Breast epithelium (tissue), 4 donors: ENCODE measurements at regions not wholly inside any gene's neighbourhood (a gene's known extent, or its start where the extent isn't known, plus 50 kb on each side); places are given as distances from the start of the nearest gene placed in this dataset.

Experiments
- DNase-seq, 2 donors: peaks; one replicate each; pipeline ENCODE4 v3.0.0-alpha.2; 2019; ENCODE audit warnings: low spot score in 2 of 2
- H3K27ac ChIP-seq, 2 donors: fragments of 200-600 bp; sonication (generic) in 1 of 2; one replicate each; pipeline ENCODE4 v1.5.1; 2016 to 2019; ENCODE audit warnings: mild to moderate bottlenecking in 1 of 2
- H3K27me3 ChIP-seq, 2 donors: fragments of 200-600 bp; sonication (generic) in 1 of 2; one replicate each; pipeline versions ENCODE4 v1.5.1 to v1.6.0; 2017 to 2019; ENCODE audit warnings: control low read depth in 1 of 2, mild to moderate bottlenecking in 1 of 2
- H3K36me3 ChIP-seq: fragments of 200-600 bp; one replicate; pipeline ENCODE4 v1.5.1; 2019
- H3K4me1 ChIP-seq, 2 donors: fragments of 200-600 bp; sonication (generic); one replicate each; pipeline ENCODE4 v1.5.1; 2016 to 2019; ENCODE audit warnings: control low read depth in 1 of 2
- H3K4me3 ChIP-seq, 3 donors: fragments of 200-600 bp; sonication (generic); 1 replicate in 2 of 3; 2 replicates in 1 of 3; pipeline ENCODE4 v1.5.1; 2016 to 2019; ENCODE audit warnings: mild to moderate bottlenecking in 3 of 3, moderate library complexity in 2 of 3
- H3K9me3 ChIP-seq, 2 donors: fragments of 200-600 bp; sonication (generic) in 1 of 2; one replicate each; pipeline ENCODE4 v1.5.1; 2016 to 2019; ENCODE audit warnings: control low read depth in 1 of 2
- POLR2A ChIP-seq: fragments of 450-650 bp; IDR thresholded peaks from one replicate; pipeline ENCODE4 v1.6.1; 2016; ENCODE audit warnings: antibody characterized with exemption, mild to moderate bottlenecking, moderate library complexity
- POLR2AphosphoS5 ChIP-seq, 3 donors: sonication (generic); formaldehyde crosslinking; IDR thresholded peaks; one replicate each; pipeline ENCODE4 v1.6.1; 2017; ENCODE audit warnings: antibody characterized with exemption in 3 of 3
- intact Hi-C: fragments of 100-400 bp; cut with DNase I; formaldehyde crosslinking; loops from one replicate; pipeline ENCODE4 v1.15.1; 2023; ENCODE audit warnings: low total_unique reads
- TF ChIP-seq, protein P1 (sequence below), 3 donors: fragments of 450-650 bp; IDR thresholded peaks; one replicate each; pipeline ENCODE4 v1.5.1; 2016 to 2017; ENCODE audit warnings: antibody characterized with exemption in 3 of 3, mild to moderate bottlenecking in 3 of 3, moderate library complexity in 3 of 3

DNA sequence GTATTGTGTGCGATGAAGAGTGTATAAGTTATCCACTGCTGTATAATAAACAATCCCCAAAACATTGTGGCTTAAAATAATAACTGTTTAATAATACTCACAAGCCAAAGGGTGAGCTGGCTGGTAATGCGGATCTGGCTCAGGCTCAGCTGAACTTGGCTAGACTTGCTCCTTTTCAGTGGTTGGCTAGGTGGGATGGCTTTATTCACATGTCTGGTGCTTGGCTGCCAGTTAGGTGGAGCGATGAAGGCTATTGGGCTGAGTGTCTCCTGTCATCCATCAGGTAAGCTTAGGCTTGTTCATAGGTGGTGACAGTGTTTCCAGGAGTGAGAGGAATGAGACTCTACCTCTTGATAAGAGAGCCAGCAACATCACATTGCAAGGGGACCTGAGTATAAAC lies 135.0 kb upstream of the ASCC3 start:
- no peak for DNase-seq
- TF ChIP-seq POLR2A (no peak), POLR2AphosphoS5 (IDR thresholded peaks at IDR 0.05) (no peak)
- TF ChIP-seq, protein P1, sequence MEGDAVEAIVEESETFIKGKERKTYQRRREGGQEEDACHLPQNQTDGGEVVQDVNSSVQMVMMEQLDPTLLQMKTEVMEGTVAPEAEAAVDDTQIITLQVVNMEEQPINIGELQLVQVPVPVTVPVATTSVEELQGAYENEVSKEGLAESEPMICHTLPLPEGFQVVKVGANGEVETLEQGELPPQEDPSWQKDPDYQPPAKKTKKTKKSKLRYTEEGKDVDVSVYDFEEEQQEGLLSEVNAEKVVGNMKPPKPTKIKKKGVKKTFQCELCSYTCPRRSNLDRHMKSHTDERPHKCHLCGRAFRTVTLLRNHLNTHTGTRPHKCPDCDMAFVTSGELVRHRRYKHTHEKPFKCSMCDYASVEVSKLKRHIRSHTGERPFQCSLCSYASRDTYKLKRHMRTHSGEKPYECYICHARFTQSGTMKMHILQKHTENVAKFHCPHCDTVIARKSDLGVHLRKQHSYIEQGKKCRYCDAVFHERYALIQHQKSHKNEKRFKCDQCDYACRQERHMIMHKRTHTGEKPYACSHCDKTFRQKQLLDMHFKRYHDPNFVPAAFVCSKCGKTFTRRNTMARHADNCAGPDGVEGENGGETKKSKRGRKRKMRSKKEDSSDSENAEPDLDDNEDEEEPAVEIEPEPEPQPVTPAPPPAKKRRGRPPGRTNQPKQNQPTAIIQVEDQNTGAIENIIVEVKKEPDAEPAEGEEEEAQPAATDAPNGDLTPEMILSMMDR (IDR thresholded peaks at IDR 0.05) = no peak

DNA sequence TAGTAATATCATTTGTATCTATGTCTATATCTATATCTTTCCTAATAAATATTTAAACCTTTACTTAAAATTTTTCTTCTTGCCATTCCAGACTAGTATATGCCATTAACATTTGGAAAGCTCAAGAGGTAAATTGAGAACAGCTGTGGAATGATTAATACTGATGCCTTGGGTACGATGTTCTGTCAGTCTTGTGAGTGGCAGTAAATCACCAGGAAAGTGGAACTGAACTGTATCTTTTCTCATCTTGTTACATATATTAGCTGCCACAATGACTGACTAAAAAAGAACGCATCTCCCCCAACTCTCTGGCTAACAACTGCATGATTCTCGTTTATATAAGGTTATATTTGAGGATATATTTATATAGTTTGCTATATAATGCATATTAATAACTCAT lies 137.0 kb upstream of the ASCC3 start:
- Histone ChIP-seq H3K27ac (no peak overlapping the region), H3K27me3 (no peaks in the 10 kb centered on the region), H3K36me3 (no peaks in the 10 kb centered on the region), H3K9me3 (no peaks in the 10 kb centered on the region), H3K4me1 (no peaks in the 10 kb centered on the region), H3K4me3 (no peak overlapping the region)
- no peak for DNase-seq
- TF ChIP-seq POLR2AphosphoS5 (IDR thresholded peaks at IDR 0.05) = no peak
- no peak for TF ChIP-seq POLR2A
- intact Hi-C loops = no loop called here

More for the DNA sequence above, 135.0 kb upstream of the ASCC3 start:
- Histone ChIP-seq H3K9me3 (no peaks in the 10 kb centered on the region), H3K27me3 (no peaks in the 10 kb centered on the region), H3K27ac (no peak overlapping the region), H3K4me1 (no peaks in the 10 kb centered on the region), H3K36me3 (no peaks in the 10 kb centered on the region), H3K4me3 (no peak overlapping the region)
- intact Hi-C loops = no loop called here

DNA sequence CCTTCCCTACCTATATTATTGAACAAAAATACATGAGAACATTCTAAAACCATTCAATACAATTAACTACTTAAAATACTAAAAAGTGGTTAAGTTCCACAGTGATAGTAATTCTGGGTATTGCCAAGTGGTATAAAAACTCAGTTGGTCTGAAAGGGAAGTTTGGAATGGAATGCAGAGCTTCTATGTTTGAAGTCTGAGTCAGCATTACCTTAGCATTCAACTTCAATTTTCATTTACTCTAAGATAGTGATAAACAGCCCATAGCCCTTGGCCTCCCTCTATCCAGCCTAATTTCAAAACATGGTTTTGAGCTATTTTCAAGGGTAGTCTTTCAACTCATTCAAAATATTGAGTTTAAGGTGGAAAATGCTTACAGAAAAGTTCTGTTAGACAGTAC lies 140.4 kb upstream of the ASCC3 start:
- intact Hi-C loops = no loop called here
- H3K4me1 ChIP-seq = no peaks in the 10 kb centered on the region
- no peaks in the 10 kb centered on the region for H3K27me3 ChIP-seq
- H3K9me3 ChIP-seq = peaks cover 6 to 12% of the 10 kb centered on the region in 2 donors
- no peak for DNase-seq
- H3K36me3 ChIP-seq = no peaks in the 10 kb centered on the region
- no peak overlapping the region for H3K4me3 ChIP-seq
- TF ChIP-seq POLR2AphosphoS5 (IDR thresholded peaks at IDR 0.05) (no peak), POLR2A (no peak)
- TF ChIP-seq, protein P1 (IDR thresholded peaks at IDR 0.05) = no peak
- no peak overlapping the region for H3K27ac ChIP-seq

DNA sequence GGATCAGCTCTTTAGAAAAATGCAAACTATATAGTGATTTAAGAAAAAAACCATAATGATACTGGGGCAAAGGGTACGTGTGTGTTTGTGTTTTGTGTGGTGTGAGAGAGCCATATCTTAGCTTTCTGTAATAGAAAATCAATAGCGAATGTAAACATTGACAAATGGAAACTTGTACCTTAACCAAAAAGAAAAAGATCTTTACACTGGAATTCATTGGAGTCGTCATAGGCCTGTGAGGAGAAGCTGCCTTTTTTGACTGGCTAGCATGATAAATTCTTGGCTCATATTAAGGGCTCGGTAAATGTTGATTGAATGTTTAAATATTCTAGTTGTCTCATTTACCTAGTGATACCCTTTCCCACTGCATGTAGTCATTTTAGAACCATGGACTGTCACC lies 161.8 kb upstream of the ASCC3 start:
- Histone ChIP-seq H3K27ac (no peak overlapping the region), H3K4me3 (no peak overlapping the region)

DNA sequence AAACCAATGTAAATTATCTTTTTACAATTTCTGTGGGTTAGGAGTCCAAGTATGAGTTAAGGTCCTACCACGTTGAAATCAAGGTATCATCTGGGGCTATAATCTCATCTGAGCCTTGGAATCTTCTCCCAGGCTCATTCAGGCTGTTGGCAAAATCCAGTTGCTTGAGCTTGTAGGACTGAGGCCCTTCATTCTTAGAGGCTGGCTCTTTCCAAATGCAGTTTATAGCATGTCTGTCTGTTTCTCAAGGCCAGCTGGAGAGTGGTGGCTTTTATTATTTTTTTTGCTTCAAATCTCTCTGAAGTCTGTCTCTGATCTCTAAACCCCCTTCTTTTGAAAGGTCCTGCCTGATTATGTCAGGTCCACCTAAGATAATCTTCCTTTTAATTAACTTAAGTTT lies 177.2 kb upstream of the ASCC3 start:
- no peaks in the 10 kb centered on the region for H3K36me3 ChIP-seq
- DNase-seq = no peak
- TF ChIP-seq POLR2AphosphoS5 (IDR thresholded peaks at IDR 0.05) (no peak), POLR2A (no peak)
- TF ChIP-seq, protein P1 (IDR thresholded peaks at IDR 0.05) = no peak

More for the DNA sequence above, 161.8 kb upstream of the ASCC3 start:
- Histone ChIP-seq H3K27me3 (no peaks in the 10 kb centered on the region), H3K36me3 (no peaks in the 10 kb centered on the region), H3K4me1 (no peaks in the 10 kb centered on the region), H3K9me3 (peaks cover 0 to under 1% of the 10 kb centered on the region in 2 donors)
- DNase-seq = no peak
- intact Hi-C loops = no loop called here
- no peak for TF ChIP-seq POLR2A
- TF ChIP-seq, protein P1 (IDR thresholded peaks at IDR 0.05) = no peak

DNA sequence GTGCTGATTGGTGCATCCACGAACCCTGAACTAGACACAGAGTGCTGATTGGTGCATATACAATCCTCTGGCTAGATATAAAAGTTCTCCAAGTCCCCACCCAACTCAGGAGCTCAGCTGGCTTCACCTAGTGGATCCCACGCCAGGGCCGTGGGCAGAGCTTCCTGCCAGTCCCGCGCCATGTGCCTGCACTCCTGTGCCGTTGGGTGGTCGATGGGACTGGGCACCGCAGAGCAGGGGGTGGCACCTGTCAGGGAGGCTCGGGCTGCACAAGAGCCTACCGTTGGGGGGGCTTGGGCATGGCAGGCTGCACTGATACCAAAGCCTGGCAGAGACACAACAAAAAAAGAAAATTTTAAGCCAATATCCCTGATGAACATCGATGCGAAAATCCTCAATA lies 185.4 kb upstream of the ASCC3 start:
- H3K36me3 ChIP-seq = no peaks in the 10 kb centered on the region
- peaks cover 11 to 27% of the 10 kb centered on the region in 2 donors for H3K9me3 ChIP-seq
- DNase-seq = no peak
- H3K4me1 ChIP-seq = no peaks in the 10 kb centered on the region
- H3K27ac ChIP-seq = no peak overlapping the region
- no peak overlapping the region for H3K4me3 ChIP-seq
- TF ChIP-seq, protein P1 (IDR thresholded peaks at IDR 0.05) = no peak
- TF ChIP-seq POLR2A (no peak), POLR2AphosphoS5 (IDR thresholded peaks at IDR 0.05) (no peak)
- intact Hi-C loops = no loop called here
- H3K27me3 ChIP-seq = no peaks in the 10 kb centered on the region

More for the DNA sequence above, 177.2 kb upstream of the ASCC3 start:
- intact Hi-C loops = no loop called here
- Histone ChIP-seq H3K4me1 (no peaks in the 10 kb centered on the region), H3K27me3 (no peaks in the 10 kb centered on the region), H3K9me3 (peaks cover 0 to 12% of the 10 kb centered on the region in 2 donors), H3K4me3 (no peak overlapping the region), H3K27ac (no peak overlapping the region)
